NCI-H187 treated with DMSO at 0.1 percent for 48 hours (cell line): ENCODE measurements at regions not wholly inside any gene's neighbourhood (a gene's known extent, or its start where the extent isn't known, plus 50 kb on each side); places are given as distances from the start of the nearest gene placed in this dataset.

ENCODE experiments used
- DNase-seq: peaks from one replicate; lab custom pipeline; 2025; lab: John Stamatoyannopoulos, UW

DNA sequence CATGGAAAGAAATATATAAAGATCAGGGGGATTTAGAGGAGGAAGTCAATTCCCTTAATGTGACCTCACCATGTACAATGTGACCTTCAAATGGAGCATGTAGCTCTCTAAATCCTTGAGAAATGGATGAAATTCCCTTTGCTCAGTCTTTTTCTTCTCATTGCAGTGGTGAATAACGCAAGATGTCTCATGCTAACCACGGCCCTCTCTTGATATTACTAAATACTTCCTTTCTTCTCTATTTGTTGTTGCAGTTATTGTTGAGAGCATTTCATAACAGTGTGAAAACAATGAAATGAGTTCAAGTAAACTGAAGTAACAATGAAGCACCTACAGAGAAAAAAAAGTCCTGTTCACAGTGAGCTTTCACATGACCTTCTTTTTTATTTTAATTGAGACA lies 55.6 kb downstream of the ZNF281 start:
- no peak for DNase-seq

DNA sequence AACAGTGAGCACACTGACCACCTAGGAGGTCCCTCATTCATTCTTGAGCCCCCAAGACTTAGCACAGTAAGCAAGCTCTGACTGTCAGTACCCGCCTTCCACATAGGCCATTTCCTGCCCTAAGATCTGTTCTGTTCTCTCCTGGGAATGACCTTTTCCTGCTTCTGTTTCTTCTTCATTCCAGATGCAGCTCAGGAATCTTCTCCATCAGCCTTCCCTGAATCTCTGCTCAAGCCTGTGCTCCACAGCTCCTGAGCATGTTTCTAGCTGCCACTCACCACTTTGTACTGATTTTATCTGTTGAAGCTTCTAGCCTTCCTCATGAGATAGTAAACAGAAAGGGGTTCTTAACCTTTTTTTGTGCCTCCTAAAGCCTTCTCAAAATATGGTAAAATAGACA lies 56.6 kb downstream of the ZNF281 start:
- no peak for DNase-seq

DNA sequence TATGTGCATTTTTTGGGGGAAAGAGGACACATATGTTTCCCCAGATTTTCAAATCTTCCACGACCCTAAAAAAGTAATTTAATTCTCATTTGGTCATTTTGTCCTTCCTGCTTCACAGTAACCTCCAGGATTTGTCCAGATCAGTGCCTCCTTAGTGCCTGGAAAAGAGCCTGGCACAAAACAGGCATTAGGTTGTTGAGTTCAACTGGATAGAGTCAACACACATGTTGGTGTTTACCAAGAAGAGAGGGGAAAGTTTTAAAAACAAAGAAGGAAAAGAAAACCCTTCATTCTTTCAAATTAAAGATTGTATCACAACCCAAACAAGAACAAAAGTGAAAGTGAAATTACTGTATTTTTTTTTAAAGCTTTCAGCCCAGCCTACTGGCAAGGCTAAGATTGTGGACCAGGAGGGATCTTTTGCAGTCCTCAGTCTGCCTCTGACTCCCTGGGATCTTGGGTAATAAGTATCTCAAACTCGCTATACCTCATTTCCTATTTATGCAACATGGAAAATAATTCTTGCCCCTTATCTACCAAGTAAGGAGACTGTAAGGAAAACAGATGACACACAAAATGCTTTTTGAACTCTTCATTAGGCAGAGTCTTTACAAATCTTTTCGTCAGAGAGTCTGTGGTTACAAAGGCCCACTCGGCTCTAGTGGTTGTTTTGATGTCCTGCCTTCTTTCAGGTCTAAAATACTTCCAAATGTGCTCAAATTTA lies 57.8 kb downstream of the ZNF281 start:
- no peak for DNase-seq

DNA sequence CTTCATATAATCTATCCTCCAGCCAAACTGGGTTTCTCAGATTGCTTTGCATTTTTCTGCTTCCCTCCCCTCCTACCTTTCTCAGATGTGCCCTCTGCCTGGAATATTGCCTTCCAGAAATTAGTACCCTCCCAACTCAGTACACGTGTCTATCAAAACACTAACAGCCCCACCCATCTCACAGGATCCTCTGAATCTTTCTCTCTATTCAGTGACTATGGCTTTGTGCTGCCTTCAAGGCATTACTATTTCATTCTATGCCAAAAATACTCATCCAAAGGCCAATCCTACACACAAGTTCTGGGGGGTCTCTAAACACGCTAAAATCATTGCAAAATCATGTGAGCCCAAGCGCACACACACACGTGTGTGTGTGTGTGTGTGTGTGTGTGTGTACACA lies 58.4 kb downstream of the ZNF281 start:
- DNase-seq, result no peak

DNA sequence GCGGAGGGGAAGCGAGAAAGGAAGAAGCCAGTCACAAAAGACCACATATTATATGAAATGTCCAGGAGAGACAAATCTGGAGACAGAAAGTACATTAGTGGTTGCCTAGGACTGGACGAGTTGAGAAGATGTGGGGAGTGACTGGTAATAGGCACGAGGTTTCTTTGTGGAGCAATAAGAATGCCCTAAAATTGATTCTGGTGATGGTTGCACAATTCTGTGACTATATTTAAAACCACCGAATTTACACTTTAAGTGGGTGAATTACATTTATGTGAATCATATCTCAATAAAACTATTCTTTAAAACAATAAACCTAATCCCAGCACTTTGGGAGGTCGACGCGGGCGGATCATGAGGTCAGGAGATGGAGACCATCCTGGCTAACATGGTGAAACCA lies 63.1 kb downstream of the ZNF281 start:
- no peak for DNase-seq

DNA sequence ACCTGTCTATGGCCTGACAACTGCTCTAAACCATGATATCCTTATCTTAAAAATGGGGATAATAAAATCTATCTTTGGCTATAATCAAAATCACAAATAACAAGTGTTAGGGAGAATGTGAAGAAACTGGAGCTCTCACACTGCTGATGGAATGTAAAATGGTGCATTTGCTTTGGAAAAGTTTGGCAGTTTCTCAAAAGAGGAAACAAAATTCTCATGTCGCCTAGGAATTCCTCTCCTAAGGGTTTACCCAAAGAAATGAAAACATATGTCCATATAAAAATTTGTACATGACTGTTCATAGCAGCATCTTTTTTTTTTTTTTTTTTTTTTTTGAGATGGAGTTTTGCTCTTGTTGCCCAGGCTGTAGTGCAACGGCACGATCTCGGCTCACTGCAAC lies 64.3 kb downstream of the ZNF281 start:
- DNase-seq, result no peak

DNA sequence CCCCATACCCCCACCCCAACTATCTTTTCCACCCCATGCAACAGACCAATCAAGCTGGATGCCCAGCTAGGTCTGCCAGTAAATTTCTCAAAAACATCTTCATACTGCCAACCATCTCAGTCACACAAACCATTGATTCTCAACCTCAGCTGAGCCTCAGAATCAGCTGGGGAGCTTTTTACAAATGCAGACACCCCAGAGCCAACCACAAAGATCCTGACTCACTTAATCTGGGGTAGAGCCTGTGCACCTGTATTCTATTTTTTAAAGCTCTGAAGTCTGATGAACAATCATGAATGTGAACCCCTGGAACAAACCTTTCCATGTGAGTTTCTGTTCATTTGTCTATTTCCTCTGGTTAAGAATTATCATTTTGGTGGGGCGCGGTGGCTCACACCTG lies 66.0 kb downstream of the ZNF281 start:
- no peak for DNase-seq

DNA sequence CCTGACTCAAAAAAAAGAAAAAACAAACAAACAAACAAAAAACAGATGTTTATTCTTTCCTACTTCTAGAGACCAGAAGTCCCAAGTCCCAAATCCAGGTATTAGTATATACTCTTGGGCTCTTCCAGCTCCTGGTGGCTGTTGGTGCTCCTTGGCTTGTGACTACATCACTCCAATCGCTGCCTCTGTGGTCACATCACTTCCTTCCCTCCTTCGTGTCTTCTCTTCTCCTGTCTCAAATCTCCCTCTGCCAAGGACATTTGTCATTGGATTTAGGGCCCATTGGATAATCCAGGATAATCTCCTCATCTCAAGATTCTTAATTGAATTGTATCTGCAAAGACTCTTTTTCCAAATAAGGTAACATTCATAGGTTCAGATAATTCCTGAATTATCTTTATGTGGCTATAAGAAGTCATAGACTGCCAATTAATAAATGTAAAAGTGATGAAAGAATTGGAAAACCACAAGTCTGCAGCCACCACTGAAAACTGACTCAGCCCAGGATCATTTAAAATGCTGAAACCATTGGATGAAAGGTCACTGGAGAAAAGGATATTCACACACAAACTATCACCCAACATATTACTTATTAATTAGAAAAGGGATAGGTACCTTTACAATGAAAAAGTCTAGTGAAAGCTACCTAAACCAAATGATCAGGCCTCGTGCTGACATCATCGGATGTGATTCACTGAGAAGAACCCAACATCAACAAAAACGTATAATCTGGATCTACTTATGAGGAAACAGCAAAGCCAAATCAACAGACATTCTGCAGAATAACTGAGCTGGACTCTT lies 67.1 kb downstream of the ZNF281 start:
- no peak for DNase-seq

DNA sequence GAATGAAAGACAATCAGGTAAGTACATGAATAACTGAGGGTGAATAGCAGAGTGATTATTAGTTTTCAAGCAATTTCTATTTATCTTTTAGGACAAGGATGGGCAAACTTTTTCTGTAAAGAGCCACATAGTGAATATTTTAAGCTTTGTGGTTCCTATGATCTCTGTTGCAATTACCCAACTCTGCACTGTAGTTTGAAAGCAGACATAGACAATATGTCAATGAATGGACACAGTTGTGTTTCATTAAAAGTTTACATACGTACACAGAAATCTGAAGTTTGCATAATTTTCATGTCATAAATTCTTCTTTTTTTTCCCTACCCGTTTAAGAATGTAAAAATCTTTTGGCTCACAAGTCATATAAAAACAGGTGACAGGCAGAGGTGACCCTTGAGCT lies 71.4 kb downstream of the ZNF281 start:
- DNase-seq, result no peak

DNA sequence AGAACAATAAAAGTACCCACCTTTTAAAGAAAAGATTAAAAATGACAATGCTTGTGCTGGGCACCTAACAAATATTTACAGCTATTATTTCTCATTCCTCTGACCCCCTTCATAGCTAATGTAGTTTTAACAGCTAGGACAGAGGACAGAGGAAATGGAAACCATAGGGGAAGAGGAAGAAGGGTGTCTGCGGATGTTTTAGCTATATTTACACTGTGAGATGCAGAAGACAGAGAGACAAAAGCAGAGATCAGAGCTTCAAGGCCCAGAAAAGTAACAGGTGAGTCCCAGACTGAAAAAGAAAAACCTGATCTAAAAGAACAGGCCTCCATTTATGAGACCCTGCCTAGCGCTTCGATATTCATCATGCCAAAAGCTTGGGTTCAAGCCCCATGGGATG lies 72.0 kb downstream of the ZNF281 start:
- DNase-seq, result no peak

DNA sequence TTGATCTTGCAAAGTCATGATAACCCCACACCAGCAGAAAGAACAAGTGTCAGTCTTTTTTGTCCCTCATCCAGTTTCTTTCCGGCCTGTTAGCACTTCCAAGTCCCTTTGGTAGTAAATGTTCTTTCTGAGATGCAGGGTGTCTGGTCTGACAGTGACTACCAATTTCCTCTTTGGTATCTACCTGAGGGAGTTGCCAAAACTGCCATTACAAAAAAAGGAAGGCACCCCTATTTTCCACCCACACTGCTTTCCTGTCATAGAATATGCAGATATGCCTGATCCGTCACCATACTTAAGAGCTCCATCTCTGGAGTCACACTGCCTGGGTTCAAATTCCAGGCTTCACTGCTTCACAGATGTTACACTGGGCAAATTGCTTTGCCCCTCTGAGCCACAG lies 72.4 kb downstream of the ZNF281 start:
- no peak for DNase-seq

DNA sequence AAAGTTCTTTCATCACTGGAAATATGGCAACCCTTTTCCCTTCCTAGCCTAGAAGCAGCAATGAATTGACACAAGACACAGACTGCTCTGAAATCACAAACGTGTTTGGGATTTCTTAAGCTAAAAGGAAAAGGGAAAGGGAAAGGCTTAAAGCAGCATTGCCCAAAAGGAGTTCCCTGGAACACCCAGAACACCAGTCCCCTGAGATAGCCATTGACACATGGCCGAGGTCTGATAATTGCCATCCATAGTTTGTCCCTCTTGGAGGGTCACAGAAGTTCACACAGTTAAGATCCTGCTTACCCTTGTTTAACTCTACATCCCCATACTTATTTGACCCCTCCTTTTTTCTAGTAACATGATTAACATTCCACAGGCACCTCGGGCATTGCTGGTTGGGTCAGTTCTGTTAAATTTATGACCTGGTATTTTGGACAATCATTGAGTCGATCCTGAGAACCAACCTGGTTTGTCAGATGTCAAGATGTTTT lies 72.9 kb downstream of the ZNF281 start:
- no peak for DNase-seq

DNA sequence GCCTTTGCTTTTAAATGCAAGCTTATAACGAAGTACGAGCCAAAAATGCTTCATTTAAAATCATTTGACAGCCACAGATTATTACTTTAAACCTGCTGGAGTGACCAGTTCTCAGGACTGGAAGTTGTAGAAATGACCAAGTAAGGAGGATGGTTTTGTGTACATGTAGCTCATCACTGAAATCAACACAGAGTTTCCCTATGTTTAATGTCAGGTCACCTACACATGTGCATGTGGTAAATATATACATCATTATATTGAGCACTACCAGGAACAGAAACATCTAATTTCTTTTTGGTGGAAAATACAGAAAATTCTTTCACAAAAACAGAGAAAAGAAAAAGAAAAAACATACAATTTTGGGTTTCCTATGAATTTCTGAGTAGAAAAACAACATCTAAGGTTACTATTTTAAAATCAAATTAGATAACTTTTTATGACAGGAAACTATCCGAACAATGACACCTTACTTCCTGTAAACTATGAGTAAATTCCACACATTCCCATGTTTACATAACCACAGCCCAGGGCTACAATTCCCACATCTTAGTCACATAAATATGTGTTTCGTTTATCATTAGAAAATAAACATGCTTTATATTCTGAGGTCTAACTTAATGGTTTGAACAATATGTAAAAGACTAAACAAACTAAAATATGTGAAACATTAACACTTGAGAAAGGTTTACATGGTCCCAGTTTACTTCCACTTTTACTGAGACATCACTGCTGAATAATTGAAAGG lies 73.6 kb downstream of the ZNF281 start:
- no peak for DNase-seq

DNA sequence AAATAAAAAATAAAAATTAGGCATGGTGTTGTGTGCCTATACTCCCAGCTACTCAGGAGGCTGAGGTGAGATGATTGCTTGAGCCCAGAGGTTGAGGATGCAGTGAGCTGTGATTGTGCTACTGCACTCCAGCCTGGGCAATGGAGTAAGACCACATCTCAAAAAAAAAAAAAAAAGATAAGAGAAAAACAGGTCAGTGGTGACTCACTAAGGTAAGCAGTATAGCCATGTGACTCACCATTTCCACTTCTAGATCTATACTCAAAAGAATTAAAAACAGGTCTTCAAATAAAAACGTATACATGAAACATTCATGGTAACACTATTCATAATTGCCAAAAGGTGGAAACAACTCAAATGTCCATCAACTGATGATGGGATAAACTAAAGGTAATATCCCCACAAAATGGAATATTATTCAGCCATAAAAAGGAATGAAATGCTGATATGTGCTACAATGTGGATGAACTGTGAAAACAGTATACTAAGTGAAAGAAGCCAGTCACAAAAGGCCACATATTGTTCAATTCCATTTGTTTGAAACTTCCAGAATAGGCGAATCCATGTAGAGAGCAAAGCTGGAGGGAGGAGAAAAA lies 75.1 kb downstream of the ZNF281 start:
- DNase-seq, result no peak

DNA sequence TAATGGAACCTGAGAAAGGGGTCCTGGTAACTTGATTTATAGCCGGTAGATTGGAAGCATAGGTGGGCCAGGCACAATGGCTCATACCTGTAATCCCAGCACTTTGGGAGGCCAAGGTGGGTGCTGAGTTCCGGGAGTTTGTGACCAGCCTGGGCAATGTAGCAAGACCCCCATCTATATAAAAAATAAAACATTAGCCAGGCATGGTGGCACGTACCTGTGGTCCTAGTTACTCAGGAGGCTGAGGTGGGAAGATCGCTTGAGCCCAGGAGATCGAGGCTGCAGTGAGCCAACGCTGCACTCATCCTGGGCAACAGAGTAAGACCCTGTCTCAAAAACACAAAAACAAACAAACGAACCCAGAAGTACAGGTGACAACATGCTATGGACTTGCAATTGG lies 76.5 kb downstream of the ZNF281 start:
- no peak for DNase-seq

DNA sequence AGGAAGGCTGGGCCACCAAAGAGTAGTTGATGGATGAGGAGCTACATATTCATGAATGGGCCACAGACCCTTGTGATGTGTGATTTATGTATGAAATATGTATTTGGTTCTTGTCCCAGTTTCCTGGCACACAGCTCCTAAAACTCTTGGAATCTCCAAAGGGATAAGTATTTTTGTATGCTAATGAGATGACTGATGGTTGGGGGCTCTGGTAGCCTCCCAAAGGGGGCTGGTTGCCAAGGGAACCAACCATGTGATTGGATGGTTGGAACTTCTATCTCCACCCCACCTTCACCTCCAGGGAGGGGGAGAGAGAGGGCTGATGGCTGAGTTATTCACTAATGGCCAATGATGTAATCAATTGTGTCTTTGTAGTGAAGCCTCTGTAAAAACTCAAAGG lies 77.1 kb downstream of the ZNF281 start:
- DNase-seq, result no peak

DNA sequence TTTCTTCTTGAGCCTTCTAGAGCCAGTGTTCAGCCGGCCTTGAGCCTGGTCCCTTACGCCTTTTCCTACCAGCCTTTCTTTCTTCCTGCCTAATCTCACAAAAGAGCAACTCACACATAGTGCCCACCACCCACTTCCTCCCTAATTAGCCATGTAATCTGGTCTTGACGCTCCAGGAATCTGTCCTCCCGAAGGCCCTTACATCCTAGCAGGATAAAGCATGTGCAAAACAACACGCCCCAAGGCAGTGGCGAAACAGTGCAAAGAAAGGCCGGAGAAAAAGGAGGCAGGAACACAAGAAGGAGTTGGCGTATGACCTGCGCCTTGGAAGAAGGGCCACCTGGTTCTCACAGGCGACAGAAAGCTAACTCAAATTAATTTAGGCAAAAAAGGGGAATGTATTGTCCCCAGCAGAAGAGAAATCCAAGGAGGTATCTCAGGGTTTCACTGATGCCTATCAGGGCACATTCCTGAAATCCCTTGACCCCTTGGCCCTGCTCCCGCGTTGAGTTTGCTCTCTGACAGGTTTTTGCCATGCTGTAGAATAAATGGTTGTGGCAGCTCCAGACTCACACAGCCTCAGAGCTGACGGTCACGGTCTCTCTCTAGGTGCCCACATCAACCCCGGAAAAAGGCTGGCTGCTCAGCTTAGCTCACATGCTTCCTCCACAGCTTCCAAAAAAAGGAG lies 79.0 kb downstream of the ZNF281 start:
- no peak for DNase-seq

DNA sequence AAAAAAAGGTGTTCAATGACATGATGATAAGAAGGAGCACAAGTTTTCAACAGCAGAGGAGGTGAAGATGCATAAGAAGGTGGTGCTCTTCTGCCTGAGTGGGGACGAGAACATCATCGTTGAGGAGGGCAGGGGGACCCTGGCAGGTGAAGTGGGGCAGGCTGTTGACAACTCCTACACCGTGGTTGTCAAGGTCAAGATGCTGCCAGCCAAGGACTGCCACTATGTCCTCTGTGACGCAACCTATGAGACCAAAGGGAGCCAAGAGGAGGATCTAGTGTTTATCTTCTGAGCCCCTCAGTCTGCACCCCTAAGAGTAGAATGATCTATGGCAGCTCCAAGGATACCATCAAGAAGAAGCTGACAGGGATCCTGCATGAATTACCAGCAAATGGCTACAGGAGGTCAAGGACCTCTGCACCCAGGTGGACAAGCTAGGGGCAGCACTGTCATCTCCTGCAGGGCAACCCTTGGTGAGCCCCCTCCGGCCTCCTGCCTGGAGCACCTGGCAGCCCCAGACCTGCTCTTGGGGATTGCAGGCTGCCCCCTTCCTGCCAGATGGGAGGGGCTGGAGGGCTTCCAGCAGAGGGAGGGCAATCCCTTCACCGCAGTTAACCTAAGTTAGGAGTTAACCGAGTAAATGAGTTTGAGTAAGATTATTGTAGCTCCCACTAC lies 80.5 kb downstream of the ZNF281 start:
- DNase-seq, result no peak

DNA sequence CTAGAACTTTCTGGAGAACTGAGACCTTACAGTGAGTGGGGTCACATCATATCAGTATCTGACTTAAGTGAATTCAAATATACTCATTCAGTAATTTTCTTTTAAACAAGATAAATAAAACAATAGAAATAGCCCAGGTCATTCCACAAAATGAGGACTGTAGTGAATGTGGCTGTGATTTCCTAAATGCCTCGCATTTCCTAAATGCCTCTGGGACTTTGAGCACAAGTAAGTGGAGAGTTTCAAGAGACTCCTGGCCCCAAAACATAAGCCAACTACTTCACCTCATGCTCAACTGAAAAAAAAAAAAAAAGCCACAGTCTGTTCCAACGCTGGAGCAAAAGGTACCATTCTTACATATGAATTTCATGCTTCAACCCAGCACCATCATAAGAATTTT lies 81.5 kb downstream of the ZNF281 start:
- no peak for DNase-seq

DNA sequence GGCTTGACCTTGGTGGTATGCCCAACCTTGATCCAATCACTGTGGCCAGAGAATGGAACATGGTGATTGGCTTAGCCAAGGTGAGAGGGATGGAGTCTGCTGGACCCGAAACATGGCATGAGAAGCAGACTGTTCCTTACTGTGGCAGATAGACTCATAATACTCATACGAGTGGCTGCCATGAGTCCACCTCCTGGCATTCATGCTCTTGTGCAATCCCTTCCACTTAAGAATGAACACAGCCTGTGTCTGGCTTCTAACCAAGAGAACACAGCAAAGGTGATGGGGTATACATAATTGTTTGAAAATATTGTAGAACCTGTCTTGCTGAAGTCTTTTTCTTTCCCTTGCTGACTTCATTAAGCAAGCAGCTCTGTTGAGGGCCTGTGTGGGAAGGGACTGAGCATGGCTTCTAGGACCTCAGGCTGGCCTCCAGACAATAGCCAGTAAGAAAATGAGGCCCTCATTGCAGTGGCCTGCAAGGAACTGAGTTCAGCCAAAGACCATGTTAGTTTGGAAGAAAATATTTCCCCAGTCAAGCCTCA lies 85.9 kb downstream of the ZNF281 start:
- no peak for DNase-seq

DNA sequence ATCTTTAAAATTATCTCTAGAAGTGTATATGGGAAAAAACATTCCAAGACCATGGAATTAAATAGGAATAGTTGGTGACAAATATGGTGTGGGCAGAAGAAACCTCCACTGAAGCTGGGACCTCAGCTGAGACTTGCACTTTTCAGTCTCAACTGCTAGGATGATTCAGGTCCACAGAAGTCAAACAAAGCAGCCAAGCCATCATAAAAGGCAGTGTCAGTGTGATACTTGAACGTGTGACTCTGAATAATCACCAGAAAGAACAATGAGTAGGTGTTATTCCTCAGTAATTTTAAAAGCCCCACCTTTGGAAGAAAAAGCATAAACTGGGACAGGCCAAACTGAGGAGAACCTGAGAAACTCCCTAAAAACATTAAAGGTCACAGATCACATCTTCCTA lies 90.7 kb downstream of the ZNF281 start:
- DNase-seq, result no peak
